Prostate gland (tissue), 2 donors: ENCODE measurements at regions not wholly inside any gene's neighbourhood (a gene's known extent, or its start where the extent isn't known, plus 50 kb on each side); places are given as distances from the start of the nearest gene placed in this dataset.

Source experiments
- POLR2A ChIP-seq: fragments of 450-650 bp; IDR thresholded peaks from one replicate; pipeline ENCODE4 v1.6.1; 2016; ENCODE audit warnings: antibody characterized with exemption, mild to moderate bottlenecking
- POLR2AphosphoS5 ChIP-seq: sonication (generic); formaldehyde crosslinking; IDR thresholded peaks from one replicate; pipeline ENCODE4 v1.6.1; 2017; ENCODE audit warnings: antibody characterized with exemption
- TF ChIP-seq, protein P1 (sequence below), 4 experiments: fragments of 200-600 bp in 2 of 4; fragments of 450-650 bp in 2 of 4; sonication (generic) in 2 of 4; IDR thresholded peaks; 1 replicate in 3 of 4; 2 replicates in 1 of 4; pipeline ENCODE4 v1.5.1; 2016 to 2019; ENCODE audit warnings: antibody characterized with exemption in 4 of 4, mild to moderate bottlenecking in 2 of 4, moderate library complexity in 2 of 4

- TF ChIP-seq, protein P1, sequence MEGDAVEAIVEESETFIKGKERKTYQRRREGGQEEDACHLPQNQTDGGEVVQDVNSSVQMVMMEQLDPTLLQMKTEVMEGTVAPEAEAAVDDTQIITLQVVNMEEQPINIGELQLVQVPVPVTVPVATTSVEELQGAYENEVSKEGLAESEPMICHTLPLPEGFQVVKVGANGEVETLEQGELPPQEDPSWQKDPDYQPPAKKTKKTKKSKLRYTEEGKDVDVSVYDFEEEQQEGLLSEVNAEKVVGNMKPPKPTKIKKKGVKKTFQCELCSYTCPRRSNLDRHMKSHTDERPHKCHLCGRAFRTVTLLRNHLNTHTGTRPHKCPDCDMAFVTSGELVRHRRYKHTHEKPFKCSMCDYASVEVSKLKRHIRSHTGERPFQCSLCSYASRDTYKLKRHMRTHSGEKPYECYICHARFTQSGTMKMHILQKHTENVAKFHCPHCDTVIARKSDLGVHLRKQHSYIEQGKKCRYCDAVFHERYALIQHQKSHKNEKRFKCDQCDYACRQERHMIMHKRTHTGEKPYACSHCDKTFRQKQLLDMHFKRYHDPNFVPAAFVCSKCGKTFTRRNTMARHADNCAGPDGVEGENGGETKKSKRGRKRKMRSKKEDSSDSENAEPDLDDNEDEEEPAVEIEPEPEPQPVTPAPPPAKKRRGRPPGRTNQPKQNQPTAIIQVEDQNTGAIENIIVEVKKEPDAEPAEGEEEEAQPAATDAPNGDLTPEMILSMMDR (IDR thresholded peaks at IDR 0.05): no peak
- TF ChIP-seq POLR2A (no peak), POLR2AphosphoS5 (no peak)
Observed at GRCh38 chr4:85243857-85244256, 231.1 kb upstream of the ARHGAP24 start.
